NT2/D1 (cell line): ENCODE measurements at regions not wholly inside any gene's neighbourhood (a gene's known extent, or its start where the extent isn't known, plus 50 kb on each side); places are given as distances from the start of the nearest gene placed in this dataset.

Experiments
- DNase-seq: peaks from one replicate; pipeline ENCODE4 v3.0.0-alpha.2; 2011; ENCODE audit warnings: low read depth, low spot score
- H3K27me3 ChIP-seq: 2 replicates; pipeline ENCODE4 v1.6.0; 2011; ENCODE audit warnings: mild to moderate bottlenecking; ENCODE audit not compliant: insufficient read length, insufficient read depth
- H3K36me3 ChIP-seq: 2 replicates; pipeline ENCODE4 v1.6.1; 2011; ENCODE audit warnings: mild to moderate bottlenecking, low read length, mixed read lengths; ENCODE audit not compliant: insufficient read depth, insufficient read length
- H3K4me1 ChIP-seq: 2 replicates; pipeline ENCODE4 v1.5.1; 2011; ENCODE audit not compliant: insufficient read depth, insufficient read length
- H3K4me3 ChIP-seq: 2 replicates; pipeline ENCODE4 v1.5.1; 2011; ENCODE audit warnings: low read depth; ENCODE audit not compliant: insufficient read length
- H3K9ac ChIP-seq: 2 replicates; pipeline ENCODE4 v1.6.0; 2011; ENCODE audit warnings: low read depth; ENCODE audit not compliant: insufficient read length
- H3K9me3 ChIP-seq: 2 replicates; pipeline ENCODE4 v1.5.1; 2011; ENCODE audit warnings: mild to moderate bottlenecking, low read length; ENCODE audit not compliant: insufficient read depth
- SUZ12 ChIP-seq: IDR thresholded peaks from 2 replicates; pipeline ENCODE4 v1.6.1; 2011; ENCODE audit not compliant: insufficient read length, insufficient read depth; ENCODE audit errors: extremely low read depth
- YY1 ChIP-seq: IDR thresholded peaks from 2 replicates; pipeline ENCODE4 v1.6.1; 2011; ENCODE audit not compliant: insufficient read length, insufficient read depth
- ZNF274 ChIP-seq: IDR thresholded peaks from 2 replicates; pipeline ENCODE4 v1.6.1; 2011; ENCODE audit warnings: mild to moderate bottlenecking, low read depth, low read length

DNA sequence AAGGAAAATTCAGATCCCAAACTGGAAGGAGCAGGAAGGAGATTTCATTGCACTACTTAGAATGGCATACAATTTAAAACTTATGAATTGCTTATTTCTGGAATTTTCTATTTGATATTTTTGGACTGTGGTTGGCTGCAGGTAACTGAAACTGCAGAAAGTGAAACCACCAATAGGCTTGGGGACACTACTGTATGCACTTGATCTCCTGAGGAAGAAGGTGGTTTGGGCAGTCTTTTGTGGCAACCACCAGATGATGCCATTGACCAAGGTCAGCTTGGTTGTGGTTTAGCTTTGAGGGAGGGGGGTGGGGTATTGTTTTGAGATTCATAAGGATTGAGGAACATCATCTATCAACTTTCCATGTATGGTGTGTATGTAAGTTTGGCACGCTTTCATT lies 209.5 kb upstream of the STXBP6 start:
- H3K9me3 ChIP-seq, result no peaks in the 10 kb centered on the region
- H3K9ac ChIP-seq, result no peak overlapping the region
- H3K36me3 ChIP-seq, result no peaks in the 10 kb centered on the region
- no peak for TF ChIP-seq YY1
- no peak for TF ChIP-seq ZNF274
- TF ChIP-seq SUZ12, result no peak
- H3K4me3 ChIP-seq, result no peak overlapping the region
- no peaks in the 10 kb centered on the region for H3K4me1 ChIP-seq
- DNase-seq, result no peak
- H3K27me3 ChIP-seq, result no peaks in the 10 kb centered on the region

- no peak overlapping the region for H3K9ac ChIP-seq
- H3K4me3 ChIP-seq, result no peak overlapping the region
- DNase-seq, result no peak
- H3K4me1 ChIP-seq, result no peaks in the 10 kb centered on the region
- no peaks in the 10 kb centered on the region for H3K36me3 ChIP-seq
- no peaks in the 10 kb centered on the region for H3K27me3 ChIP-seq
- H3K9me3 ChIP-seq, result no peaks in the 10 kb centered on the region
- no peak for TF ChIP-seq SUZ12
- no peak for TF ChIP-seq YY1
- no peak for TF ChIP-seq ZNF274
These were observed 202.8 kb upstream of the STXBP6 start for GRCh38 chr14:25252793-25253192.

- Histone ChIP-seq H3K36me3 (no peaks in the 10 kb centered on the region), H3K9ac (no peak overlapping the region), H3K4me3 (no peak overlapping the region), H3K4me1 (no peaks in the 10 kb centered on the region), H3K27me3 (no peaks in the 10 kb centered on the region), H3K9me3 (no peaks in the 10 kb centered on the region)
- TF ChIP-seq SUZ12 (no peak), YY1 (no peak), ZNF274 (no peak)
- DNase-seq, result no peak
These were observed 200.6 kb upstream of the STXBP6 start for GRCh38 chr14:25250516-25250915.

DNA sequence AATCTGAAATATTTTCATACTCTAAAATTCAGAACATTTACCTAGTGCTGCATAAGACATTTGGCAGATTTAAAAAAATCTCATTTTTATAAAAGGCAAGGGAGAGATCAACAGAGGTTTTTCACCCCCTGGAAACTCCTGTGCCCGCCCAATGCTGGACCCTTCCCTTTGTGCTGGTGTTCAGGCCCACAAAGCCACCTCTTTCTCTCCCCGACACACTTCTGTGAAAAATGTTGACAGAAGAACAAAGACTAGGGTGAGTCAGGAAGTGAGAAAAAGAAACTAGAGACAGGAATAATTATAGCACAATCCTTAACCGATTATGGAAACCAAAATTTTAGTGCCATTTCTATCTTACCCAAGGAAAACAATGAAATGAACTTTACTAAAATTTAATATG lies 197.7 kb upstream of the STXBP6 start:
- Histone ChIP-seq H3K9ac (no peak overlapping the region), H3K36me3 (no peaks in the 10 kb centered on the region), H3K4me3 (no peak overlapping the region), H3K4me1 (no peaks in the 10 kb centered on the region), H3K27me3 (no peaks in the 10 kb centered on the region), H3K9me3 (no peaks in the 10 kb centered on the region)
- TF ChIP-seq ZNF274 (no peak), SUZ12 (no peak), YY1 (no peak)
- no peak for DNase-seq

GRCh38 chr14:25246751-25247150 lies 196.8 kb upstream of the STXBP6 start:
- Histone ChIP-seq H3K9me3 (no peaks in the 10 kb centered on the region), H3K36me3 (no peaks in the 10 kb centered on the region), H3K27me3 (no peaks in the 10 kb centered on the region), H3K9ac (no peak overlapping the region), H3K4me3 (no peak overlapping the region), H3K4me1 (no peaks in the 10 kb centered on the region)
- TF ChIP-seq YY1, result no peak
- TF ChIP-seq SUZ12, result no peak
- no peak for TF ChIP-seq ZNF274
- DNase-seq, result no peak

DNA sequence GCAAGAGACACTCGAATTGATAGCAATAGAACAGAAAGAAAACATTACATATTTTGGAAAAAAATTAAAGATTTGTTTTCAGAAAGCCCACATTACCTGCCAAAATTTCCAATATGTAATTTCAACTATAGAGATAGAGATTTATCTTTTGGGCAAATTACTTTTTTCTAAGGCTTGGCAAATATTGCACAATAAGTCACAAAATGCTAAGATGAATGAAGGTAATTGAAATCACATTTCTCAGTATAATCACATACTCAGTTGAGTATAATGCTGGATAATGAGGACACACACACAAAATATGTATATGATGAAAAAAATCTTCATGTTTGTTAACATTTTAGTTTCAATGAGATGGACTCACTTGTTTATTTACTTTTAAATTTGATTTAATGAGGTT lies 189.2 kb upstream of the STXBP6 start:
- no peaks in the 10 kb centered on the region for H3K4me1 ChIP-seq
- no peak overlapping the region for H3K4me3 ChIP-seq
- H3K9ac ChIP-seq, result no peak overlapping the region
- no peaks in the 10 kb centered on the region for H3K9me3 ChIP-seq
- H3K36me3 ChIP-seq, result no peaks in the 10 kb centered on the region
- peaks cover 6% of the 10 kb centered on the region for H3K27me3 ChIP-seq
- no peak for DNase-seq
- no peak for TF ChIP-seq ZNF274
- TF ChIP-seq SUZ12, result no peak
- no peak for TF ChIP-seq YY1

GRCh38 chr14:25237845-25238244 lies 187.9 kb upstream of the STXBP6 start:
- Histone ChIP-seq H3K27me3 (peaks cover 6% of the 10 kb centered on the region), H3K4me3 (no peak overlapping the region), H3K9ac (no peak overlapping the region), H3K9me3 (no peaks in the 10 kb centered on the region), H3K36me3 (no peaks in the 10 kb centered on the region), H3K4me1 (no peaks in the 10 kb centered on the region)
- no peak for TF ChIP-seq ZNF274
- no peak for TF ChIP-seq YY1
- TF ChIP-seq SUZ12, result no peak
- peak; percentile 33 for DNase-seq

DNA sequence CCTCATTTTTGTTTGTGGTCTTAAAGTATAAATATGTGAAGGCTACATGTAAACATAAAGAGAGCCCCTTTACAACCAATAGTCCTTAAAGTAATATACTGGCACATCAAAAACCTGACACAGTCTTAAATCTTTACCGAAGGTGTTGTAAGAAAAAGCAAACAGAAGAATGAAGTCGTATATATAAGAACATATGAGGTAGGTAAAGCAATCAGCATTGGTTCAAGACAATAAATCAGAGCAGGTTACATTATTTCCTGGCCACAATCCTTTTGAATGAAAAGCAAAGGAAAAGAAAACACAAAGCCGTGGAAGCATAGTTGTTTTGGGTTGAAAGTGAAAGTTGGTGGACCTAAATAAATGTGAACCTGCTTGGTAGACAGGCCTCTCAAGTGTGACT lies 183.7 kb upstream of the STXBP6 start:
- Histone ChIP-seq H3K36me3 (no peaks in the 10 kb centered on the region), H3K9ac (no peak overlapping the region), H3K27me3 (peaks cover 6% of the 10 kb centered on the region), H3K4me3 (no peak overlapping the region), H3K4me1 (no peaks in the 10 kb centered on the region), H3K9me3 (no peaks in the 10 kb centered on the region)
- TF ChIP-seq SUZ12, result no peak
- TF ChIP-seq YY1, result no peak
- no peak for TF ChIP-seq ZNF274
- DNase-seq, result no peak
